ENCODE measurements at regions not wholly inside any gene's neighbourhood (a gene's known extent, or its start where the extent isn't known, plus 50 kb on each side); places are given as distances from the start of the nearest gene placed in this dataset.

DNA sequence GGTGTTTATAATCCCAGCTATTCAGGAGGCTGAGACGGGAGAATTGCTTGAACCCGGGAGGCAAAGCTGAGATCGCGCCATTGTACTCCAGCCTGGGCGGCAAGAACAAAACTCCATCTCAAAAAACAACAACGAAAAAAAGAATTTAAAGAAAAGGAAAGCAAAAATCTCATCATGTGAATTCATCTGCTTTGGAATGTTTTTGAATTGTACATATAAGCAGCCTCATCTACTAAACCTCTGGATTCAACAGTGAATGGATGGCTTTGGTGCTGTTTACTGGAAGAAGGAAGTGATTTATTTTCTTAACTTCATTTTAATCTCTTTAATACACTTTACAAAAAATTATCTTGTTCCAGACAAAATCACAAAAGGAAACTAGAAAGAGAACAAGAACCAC lies 51.8 kb upstream of the PNRC1 start:
- 58 to 100% (median 80%) methylated on average over 1 to 6 of the region's 6 CpGs; no CpG with 5 or more reads in 1 of the 10 experiments for WGBS, 10 experiments
- no peak for ATAC-seq (replicated peaks in 6 of 8)
- Histone ChIP-seq H3K4me1 (replicated peaks in 1 of 2) (no peaks in the 10 kb centered on the region), H3K4me3 (no peak overlapping the region), H3K27ac (no peak overlapping the region)
- in situ Hi-C loops (cut with MboI; ENCODE audit: low pct_unique_long_range_greater_than_20kb in 2 of 9, low sequenced_read_pairs in 9 of 9, unreplicated experiment in 9 of 9), result no loop called here

DNA sequence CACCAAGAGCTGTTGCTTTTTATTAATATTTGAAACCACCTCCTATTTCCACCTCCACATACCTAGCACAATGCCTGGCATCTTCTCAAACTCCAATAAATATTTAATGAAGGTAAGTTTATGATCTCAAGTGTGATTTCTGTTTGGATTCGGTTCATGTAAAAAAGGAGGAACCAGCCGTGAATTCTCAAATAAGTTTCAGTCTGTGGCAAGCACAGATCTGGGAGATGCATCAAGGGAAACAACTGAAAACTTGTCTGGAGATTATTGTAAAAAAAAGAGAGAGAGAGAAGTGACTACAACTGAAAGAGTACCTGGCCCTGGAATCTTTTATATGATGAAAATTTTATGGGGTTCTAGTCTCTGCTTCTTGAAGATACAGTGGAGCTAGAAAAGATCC lies 52.8 kb upstream of the PNRC1 start:
- 59 to 100% (median 89%) methylated on average over 2 of the region's 2 CpGs; no CpG with 5 or more reads in 3 of the 10 experiments for WGBS, 10 experiments
- no peak for ATAC-seq (replicated peaks in 6 of 8)
- in situ Hi-C loops (cut with MboI; ENCODE audit: low pct_unique_long_range_greater_than_20kb in 2 of 9, low sequenced_read_pairs in 9 of 9, unreplicated experiment in 9 of 9), result no loop called here
- Histone ChIP-seq H3K4me3 (no peak overlapping the region), H3K27ac (no peak overlapping the region), H3K4me1 (replicated peaks in 1 of 2) (no peaks in the 10 kb centered on the region)

DNA sequence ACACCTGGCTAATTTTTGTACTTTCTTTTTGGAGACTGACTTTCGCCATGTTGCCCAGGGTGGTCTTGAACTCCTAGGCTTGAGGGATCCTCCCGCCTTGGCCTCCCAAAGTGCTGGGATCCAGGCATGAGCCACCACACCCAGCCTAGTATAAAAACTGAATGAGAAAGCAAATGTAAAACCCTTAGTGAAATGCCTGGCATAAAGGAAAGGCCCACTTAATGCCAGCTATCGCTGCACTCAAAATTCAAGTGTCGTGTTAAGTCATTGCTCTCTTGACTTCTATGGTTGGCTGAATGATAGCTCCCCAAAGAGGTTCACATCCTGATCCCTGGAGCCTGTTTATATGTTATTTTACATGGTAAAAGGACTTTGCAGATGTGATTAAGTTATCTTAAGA lies 54.4 kb upstream of the PNRC1 start:
- WGBS, 10 experiments, result 80 to 100% (median 100%) methylated on average over 1 to 4 of the region's 4 CpGs; no CpG with 5 or more reads in 3 of the 10 experiments
- ATAC-seq (replicated peaks in 6 of 8), result no peak
- H3K4me1 ChIP-seq (replicated peaks in 1 of 2), result peaks cover 6 to 8% of the 10 kb centered on the region in 2 donors

DNA sequence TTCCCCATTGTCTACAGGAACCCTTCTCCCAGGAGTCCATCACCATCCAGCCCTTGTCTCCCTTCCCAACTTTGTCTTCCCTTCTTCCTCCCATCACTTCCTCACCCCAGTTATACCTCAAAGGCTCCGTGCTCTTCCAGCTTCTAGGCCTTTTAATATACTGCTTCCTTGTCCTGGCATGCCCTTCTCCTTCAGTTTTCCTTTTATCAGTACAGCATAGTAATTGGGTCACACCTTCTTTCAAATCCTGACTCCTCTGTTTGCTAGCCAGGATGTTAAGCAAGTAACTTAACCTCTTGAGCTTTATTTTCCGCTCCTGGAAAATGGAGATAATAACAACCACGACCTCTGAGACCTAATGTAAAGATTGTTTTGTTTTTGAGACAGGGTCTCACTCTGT lies 54.9 kb upstream of the PNRC1 start:
- Histone ChIP-seq H3K27ac (no peak overlapping the region), H3K4me1 (replicated peaks in 1 of 2) (peaks cover 6 to 8% of the 10 kb centered on the region in 2 donors), H3K4me3 (no peak overlapping the region)
- WGBS, 10 experiments, result 40 to 100% (median 86%) methylated on average over 1 to 3 of the region's 3 CpGs; no CpG with 5 or more reads in 1 of the 10 experiments
- no peak for ATAC-seq (replicated peaks in 6 of 8)
- in situ Hi-C loops (cut with MboI; ENCODE audit: low pct_unique_long_range_greater_than_20kb in 2 of 9, low sequenced_read_pairs in 9 of 9, unreplicated experiment in 9 of 9), result no loop called here

More for the DNA sequence above, 54.4 kb upstream of the PNRC1 start:
- in situ Hi-C loops (cut with MboI; ENCODE audit: low pct_unique_long_range_greater_than_20kb in 2 of 9, low sequenced_read_pairs in 9 of 9, unreplicated experiment in 9 of 9), result no loop called here
- Histone ChIP-seq H3K4me3 (no peak overlapping the region), H3K27ac (no peak overlapping the region)

DNA sequence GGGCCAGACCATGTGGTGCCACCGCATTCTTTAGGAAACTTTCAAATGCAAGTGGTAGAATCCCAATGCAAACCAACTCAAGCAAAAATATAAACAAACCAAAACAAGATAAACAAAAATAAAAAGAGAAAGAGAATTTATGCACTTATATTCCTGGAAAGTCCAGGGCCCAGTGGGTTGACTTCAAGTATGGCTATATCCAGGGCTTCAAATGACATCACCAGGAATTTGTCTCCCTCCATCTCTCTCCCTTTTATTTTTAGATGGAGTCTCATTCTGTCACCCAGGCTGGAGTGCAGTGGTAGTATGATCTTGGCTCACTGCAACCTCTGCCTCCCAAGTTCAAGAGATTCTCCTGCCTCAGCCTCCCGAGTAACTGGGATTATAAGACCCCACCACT lies 56.1 kb upstream of the PNRC1 start:
- WGBS, 10 experiments, result 50 to 100% (median 83%) methylated on average over 1 of the region's 2 CpGs; no CpG with 5 or more reads in 5 of the 10 experiments
- Histone ChIP-seq H3K4me3 (no peak overlapping the region), H3K27ac (no peak overlapping the region), H3K4me1 (replicated peaks in 1 of 2) (peaks cover 6 to 8% of the 10 kb centered on the region in 2 donors)
- in situ Hi-C loops (cut with MboI; ENCODE audit: low pct_unique_long_range_greater_than_20kb in 2 of 9, low sequenced_read_pairs in 9 of 9, unreplicated experiment in 9 of 9), result no loop called here
- peak in 2 of 8 experiments; percentile 9 to 37 for ATAC-seq (replicated peaks in 6 of 8)

DNA sequence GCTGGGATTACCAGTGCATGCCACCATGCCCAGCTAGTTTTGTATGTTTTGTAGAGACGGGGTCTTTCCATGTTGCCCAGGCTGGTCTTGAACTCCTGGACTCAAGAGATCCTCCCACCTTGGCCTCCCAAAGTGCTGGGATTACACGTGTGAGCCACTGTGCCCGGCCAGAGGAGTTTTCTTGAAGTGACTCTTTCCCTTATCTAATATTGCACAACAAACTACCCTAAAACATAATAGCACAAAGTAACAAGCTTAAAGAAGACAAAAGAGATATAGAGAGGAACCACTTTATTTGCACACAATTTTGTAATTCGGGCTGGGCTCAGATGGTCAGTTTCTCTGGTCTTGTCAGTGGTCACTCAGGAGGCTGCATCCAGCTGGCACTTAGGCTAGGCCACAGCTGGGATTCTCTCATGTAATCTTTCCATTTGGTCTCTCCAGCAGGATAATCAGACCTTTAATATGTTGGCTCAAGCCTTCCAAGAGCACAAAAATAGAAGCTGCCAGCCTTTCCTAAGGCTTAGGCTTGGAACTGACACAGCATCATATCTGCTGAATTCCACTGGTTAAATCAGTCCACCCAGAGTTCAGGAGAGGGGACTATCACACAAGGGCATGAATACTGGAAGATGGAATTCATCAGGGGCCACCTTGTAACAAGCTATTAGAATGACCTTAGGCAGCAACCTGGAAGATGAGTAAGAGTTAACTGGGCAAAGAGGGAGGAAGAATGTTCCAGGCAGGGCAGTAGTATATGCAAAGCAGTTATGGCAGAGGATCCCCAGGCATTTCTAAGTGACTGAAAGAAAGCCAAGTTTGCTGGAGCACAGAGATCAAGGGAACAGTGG lies 56.7 kb upstream of the PNRC1 start:
- in situ Hi-C loops (cut with MboI; ENCODE audit: low pct_unique_long_range_greater_than_20kb in 2 of 9, low sequenced_read_pairs in 9 of 9, unreplicated experiment in 9 of 9), result no loop called here
- peak in 3 of 8 experiments; percentile 62 to 81 (median 74) for ATAC-seq (replicated peaks in 6 of 8)
- Histone ChIP-seq H3K4me1 (replicated peaks in 1 of 2) (peaks cover 6 to 8% of the 10 kb centered on the region in 2 donors), H3K27ac (no peak overlapping the region), H3K4me3 (no peak overlapping the region)
- WGBS, 10 experiments, result 20 to 100% (median 94%) methylated on average over 1 to 4 of the region's 4 CpGs; no CpG with 5 or more reads in 5 of the 10 experiments

DNA sequence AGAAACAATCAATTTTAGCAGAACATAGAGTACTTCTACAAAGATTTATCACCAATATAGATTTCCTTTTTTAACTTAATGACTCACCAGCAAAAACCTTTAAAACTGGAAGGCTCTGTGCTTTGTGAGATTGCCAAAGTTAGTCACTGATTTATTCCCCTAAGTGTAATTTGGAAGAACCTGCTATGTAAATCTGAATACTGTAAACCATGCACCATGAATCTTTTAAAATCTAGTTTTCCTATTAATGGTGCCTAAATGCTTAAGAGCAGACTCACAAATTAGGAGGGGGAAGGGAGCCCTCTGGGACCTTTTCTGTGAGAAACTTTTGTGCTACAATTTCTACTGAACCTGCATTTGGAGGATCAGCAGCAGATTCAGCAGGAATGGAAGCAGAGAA lies 57.8 kb upstream of the PNRC1 start:
- peak in 4 of 8 experiments; percentile 14 to 55 (median 24) for ATAC-seq (replicated peaks in 6 of 8)
- no peak overlapping the region for H3K4me3 ChIP-seq
- peaks cover 6 to 8% of the 10 kb centered on the region in 2 donors for H3K4me1 ChIP-seq (replicated peaks in 1 of 2)
- H3K27ac ChIP-seq, result no peak overlapping the region
- in situ Hi-C loops (cut with MboI; ENCODE audit: low pct_unique_long_range_greater_than_20kb in 2 of 9, low sequenced_read_pairs in 9 of 9, unreplicated experiment in 9 of 9), result no loop called here

DNA sequence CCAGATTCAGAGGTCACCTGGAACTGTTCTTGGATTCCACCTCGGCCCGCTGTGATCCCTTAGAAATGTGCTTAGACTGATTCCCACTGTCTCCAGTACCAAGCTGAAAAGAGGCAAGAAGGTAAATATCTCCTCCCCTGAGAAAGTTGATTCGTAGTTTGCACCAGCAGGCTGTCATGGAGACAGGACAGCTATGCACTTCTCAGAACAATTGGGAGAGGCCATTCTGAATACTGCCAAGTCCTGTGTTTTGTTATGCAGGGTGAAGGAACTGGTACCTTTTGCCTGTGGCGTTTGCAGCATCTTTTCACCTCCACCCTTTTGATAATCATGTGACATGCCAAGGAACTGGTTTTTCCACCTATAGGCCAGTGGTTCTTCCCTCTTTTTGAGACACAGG lies 58.2 kb upstream of the RNGTT start:
- peak in 5 of 8 experiments; percentile 34 to 93 (median 54) for ATAC-seq (replicated peaks in 6 of 8)
- in situ Hi-C loops (cut with MboI; ENCODE audit: low pct_unique_long_range_greater_than_20kb in 2 of 9, low sequenced_read_pairs in 9 of 9, unreplicated experiment in 9 of 9), result no loop called here
- H3K27ac ChIP-seq, result no peak overlapping the region
- peaks cover 6 to 8% of the 10 kb centered on the region in 2 donors for H3K4me1 ChIP-seq (replicated peaks in 1 of 2)
- H3K4me3 ChIP-seq, result no peak overlapping the region
- 27 to 83% (median 40%) methylated on average over 1 to 4 of the region's 4 CpGs; no CpG with 5 or more reads in 3 of the 10 experiments for WGBS, 10 experiments

DNA sequence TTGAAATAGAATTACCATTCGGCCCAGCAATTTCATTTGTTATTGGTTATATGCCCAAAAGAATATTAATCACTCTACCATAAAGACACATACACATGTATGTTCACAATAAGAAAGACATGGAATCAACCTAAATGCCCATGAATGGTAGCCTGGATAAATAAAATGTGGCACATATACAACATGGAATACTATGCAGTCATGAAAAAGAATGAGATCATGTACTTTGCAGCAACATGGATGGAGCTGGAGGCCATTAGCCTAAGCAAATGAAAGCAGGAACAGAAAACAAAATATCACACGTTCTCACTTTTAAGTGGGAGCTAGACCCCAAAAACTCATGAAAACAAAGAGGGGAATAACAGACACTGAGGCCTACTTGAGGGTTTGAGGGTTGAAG lies 52.6 kb upstream of the RNGTT start:
- no peak for ATAC-seq (replicated peaks in 6 of 8)
- 21 to 100% (median 88%) methylated on average over 1 to 2 of the region's 2 CpGs; no CpG with 5 or more reads in 1 of the 10 experiments for WGBS, 10 experiments
- no peaks in the 10 kb centered on the region for H3K4me1 ChIP-seq (replicated peaks in 1 of 2)
- no peak overlapping the region for H3K27ac ChIP-seq
- no peak overlapping the region for H3K4me3 ChIP-seq
- in situ Hi-C loops (cut with MboI; ENCODE audit: low pct_unique_long_range_greater_than_20kb in 2 of 9, low sequenced_read_pairs in 9 of 9, unreplicated experiment in 9 of 9), result no loop called here

DNA sequence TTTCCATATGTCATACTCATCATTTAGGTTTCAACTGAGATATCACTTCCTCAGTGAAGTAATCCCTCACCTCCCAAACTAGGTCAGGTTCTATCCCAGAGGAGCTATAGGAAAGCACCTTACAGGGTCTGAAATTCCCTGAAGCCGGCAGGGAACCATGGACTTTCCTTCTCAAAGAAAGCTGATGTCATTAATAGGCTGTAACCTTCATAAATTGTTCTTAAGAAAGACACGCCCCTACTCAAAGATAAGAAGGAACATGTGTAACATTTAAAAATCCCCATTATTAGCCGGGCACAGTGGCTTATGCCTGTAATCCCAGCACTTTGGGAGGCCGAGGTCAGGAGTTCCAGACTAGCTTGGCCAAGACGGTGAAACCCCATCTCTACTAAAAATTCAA lies 50.0 kb upstream of the RNGTT start:
- H3K4me1 ChIP-seq (replicated peaks in 1 of 2), result peaks cover 4 to 8% of the 10 kb centered on the region in 2 donors
- no peak for ATAC-seq (replicated peaks in 6 of 8)
- WGBS, 10 experiments, result 0 to 100% (median 80%) methylated on average over 1 to 4 of the region's 5 CpGs; no CpG with 5 or more reads in 1 of the 10 experiments
- no peak overlapping the region for H3K27ac ChIP-seq
- in situ Hi-C loops (cut with MboI; ENCODE audit: low pct_unique_long_range_greater_than_20kb in 2 of 9, low sequenced_read_pairs in 9 of 9, unreplicated experiment in 9 of 9), result no loop called here
- H3K4me3 ChIP-seq, result no peak overlapping the region

Measured in motor neuron (in vitro differentiated cells).